NT2/D1 (cell line): ENCODE measurements at regions not wholly inside any gene's neighbourhood (a gene's known extent, or its start where the extent isn't known, plus 50 kb on each side); places are given as distances from the start of the nearest gene placed in this dataset.

ENCODE experiments used
- DNase-seq: peaks from one replicate; pipeline ENCODE4 v3.0.0-alpha.2; 2011; ENCODE audit warnings: low read depth, low spot score
- H3K27me3 ChIP-seq: 2 replicates; pipeline ENCODE4 v1.6.0; 2011; ENCODE audit warnings: mild to moderate bottlenecking; ENCODE audit not compliant: insufficient read length, insufficient read depth
- H3K36me3 ChIP-seq: 2 replicates; pipeline ENCODE4 v1.6.1; 2011; ENCODE audit warnings: mild to moderate bottlenecking, low read length, mixed read lengths; ENCODE audit not compliant: insufficient read depth, insufficient read length
- H3K4me1 ChIP-seq: 2 replicates; pipeline ENCODE4 v1.5.1; 2011; ENCODE audit not compliant: insufficient read depth, insufficient read length
- H3K4me3 ChIP-seq: 2 replicates; pipeline ENCODE4 v1.5.1; 2011; ENCODE audit warnings: low read depth; ENCODE audit not compliant: insufficient read length
- H3K9ac ChIP-seq: 2 replicates; pipeline ENCODE4 v1.6.0; 2011; ENCODE audit warnings: low read depth; ENCODE audit not compliant: insufficient read length
- H3K9me3 ChIP-seq: 2 replicates; pipeline ENCODE4 v1.5.1; 2011; ENCODE audit warnings: mild to moderate bottlenecking, low read length; ENCODE audit not compliant: insufficient read depth
- SUZ12 ChIP-seq: IDR thresholded peaks from 2 replicates; pipeline ENCODE4 v1.6.1; 2011; ENCODE audit not compliant: insufficient read length, insufficient read depth; ENCODE audit errors: extremely low read depth
- YY1 ChIP-seq: IDR thresholded peaks from 2 replicates; pipeline ENCODE4 v1.6.1; 2011; ENCODE audit not compliant: insufficient read length, insufficient read depth
- ZNF274 ChIP-seq: IDR thresholded peaks from 2 replicates; pipeline ENCODE4 v1.6.1; 2011; ENCODE audit warnings: mild to moderate bottlenecking, low read depth, low read length

DNA sequence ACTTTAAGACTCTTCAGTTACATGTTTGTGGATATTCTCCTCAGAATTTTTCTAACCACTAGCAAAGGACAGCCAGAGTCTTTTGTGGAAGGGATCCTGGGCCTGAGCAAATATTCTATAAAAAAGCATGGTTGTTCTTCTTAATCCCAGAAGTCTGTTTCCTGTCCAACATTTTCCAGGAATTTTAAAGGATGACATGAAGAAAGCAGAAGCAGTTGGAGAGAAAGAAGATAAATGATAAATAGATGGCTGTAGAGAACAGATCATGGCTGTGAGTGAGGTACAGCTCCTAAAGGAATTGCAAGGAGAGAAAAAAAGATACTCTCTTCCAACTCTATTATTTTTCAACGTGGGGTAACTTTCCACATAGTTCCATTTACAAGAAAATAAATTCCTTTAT, 91.8 kb upstream of the STEAP4 start:
- H3K9ac ChIP-seq, result no peak overlapping the region
- TF ChIP-seq YY1 (no peak), ZNF274 (no peak), SUZ12 (no peak)
- DNase-seq, result no peak
- H3K9me3 ChIP-seq, result no peaks in the 10 kb centered on the region
- no peaks in the 10 kb centered on the region for H3K27me3 ChIP-seq
- H3K36me3 ChIP-seq, result no peaks in the 10 kb centered on the region
- no peaks in the 10 kb centered on the region for H3K4me1 ChIP-seq
- no peak overlapping the region for H3K4me3 ChIP-seq

DNA sequence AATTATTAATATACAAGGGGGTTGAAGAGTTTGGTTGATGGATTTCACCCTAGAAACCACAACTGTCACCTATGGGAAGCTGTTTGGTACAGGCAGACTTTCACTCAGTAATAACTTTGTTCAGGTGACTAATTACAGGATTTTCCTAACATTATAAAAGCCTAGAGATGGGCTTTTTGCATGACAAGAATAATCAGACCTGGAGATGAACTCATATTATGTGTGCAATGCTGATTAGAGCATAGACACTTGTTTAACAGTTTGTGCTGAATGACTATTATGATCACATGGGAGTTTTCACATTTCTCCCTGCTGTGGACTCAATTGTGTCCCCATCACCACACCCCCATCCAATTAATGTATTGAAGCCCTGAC, 90.2 kb upstream of the STEAP4 start:
- no peaks in the 10 kb centered on the region for H3K27me3 ChIP-seq
- H3K36me3 ChIP-seq, result no peaks in the 10 kb centered on the region
- no peak for TF ChIP-seq YY1
- no peak for TF ChIP-seq ZNF274
- TF ChIP-seq SUZ12, result no peak
- no peaks in the 10 kb centered on the region for H3K9me3 ChIP-seq
- H3K4me1 ChIP-seq, result no peaks in the 10 kb centered on the region
- H3K4me3 ChIP-seq, result no peak overlapping the region
- no peak for DNase-seq
- H3K9ac ChIP-seq, result no peak overlapping the region

DNA sequence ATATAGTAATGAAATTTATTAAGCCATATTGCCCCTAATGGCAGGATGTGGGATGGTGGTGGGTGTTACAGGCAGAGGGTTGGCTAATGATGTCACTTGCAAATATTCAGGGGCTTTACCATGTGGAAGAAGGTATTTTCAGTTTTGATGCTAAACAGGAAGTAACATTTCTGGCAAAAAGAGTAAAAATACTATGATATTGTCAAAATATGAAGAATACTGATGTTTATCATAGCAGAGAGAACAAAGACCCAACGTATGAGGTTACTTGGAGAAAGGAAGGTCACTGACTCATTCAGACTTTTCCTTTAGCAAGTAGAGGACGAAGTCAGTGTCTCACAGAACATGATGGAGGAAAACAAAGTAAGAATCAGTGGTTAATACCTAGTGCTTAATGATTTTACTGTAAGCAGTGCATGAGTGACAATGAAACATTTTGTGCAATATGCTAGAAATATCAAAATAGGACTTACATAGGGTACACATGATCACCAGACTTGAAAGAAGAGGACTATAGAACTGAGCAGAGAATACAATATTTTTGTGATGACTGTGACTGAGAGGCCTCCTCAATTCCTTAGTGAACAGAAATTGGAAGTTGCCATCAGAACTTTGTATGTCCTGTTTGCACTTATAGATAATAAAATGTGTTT, 89.7 kb upstream of the STEAP4 start:
- no peaks in the 10 kb centered on the region for H3K36me3 ChIP-seq
- H3K4me1 ChIP-seq, result no peaks in the 10 kb centered on the region
- no peaks in the 10 kb centered on the region for H3K27me3 ChIP-seq
- no peak for DNase-seq
- H3K9ac ChIP-seq, result no peak overlapping the region
- H3K9me3 ChIP-seq, result no peaks in the 10 kb centered on the region
- no peak overlapping the region for H3K4me3 ChIP-seq
- TF ChIP-seq SUZ12 (no peak), ZNF274 (no peak), YY1 (no peak)

DNA sequence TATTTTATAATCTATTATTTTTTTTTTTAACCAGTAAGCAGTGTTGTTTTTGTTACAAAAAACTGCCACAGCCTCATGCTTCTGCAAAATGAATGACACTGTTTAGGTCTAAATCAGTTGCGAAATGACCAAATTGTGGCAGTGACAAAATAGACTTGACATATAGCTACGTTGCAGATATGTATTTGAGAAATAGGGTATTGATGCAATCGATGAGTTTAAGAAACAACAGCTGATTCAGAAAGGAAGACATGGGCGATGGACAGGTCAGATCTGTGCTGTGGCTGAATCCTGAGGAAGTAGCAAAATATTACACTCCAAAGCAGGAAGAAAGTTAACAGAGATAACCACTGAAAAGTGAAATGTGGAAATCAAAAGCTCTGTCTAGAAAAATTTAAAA, 89.0 kb upstream of the STEAP4 start:
- TF ChIP-seq YY1 (no peak), ZNF274 (no peak)
- Histone ChIP-seq H3K9ac (no peak overlapping the region), H3K4me1 (no peaks in the 10 kb centered on the region), H3K36me3 (no peaks in the 10 kb centered on the region), H3K4me3 (no peak overlapping the region), H3K9me3 (no peaks in the 10 kb centered on the region), H3K27me3 (no peaks in the 10 kb centered on the region)
- no peak for DNase-seq

DNA sequence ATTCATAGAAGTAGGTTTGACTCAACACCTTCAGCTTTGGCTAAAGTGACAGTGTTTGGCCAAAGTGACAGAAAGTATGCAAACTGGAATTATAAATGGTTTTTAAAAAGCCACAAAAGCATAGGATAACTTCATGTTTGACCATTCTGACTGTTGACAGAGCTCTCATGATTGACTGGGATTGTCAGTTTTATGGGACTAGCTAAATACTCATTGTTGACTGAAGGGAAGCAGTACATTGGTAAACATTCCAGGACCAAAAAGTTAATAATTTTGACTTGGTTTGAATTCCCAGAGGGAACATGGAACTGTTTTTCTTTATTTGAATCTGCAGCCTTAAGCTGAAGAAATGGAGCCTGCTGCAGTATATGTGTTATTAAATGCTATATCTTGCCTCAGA, 84.6 kb upstream of the STEAP4 start:
- no peak for TF ChIP-seq SUZ12
- TF ChIP-seq ZNF274, result no peak
- no peak for TF ChIP-seq YY1
- no peaks in the 10 kb centered on the region for H3K4me1 ChIP-seq
- no peak overlapping the region for H3K4me3 ChIP-seq
- no peak overlapping the region for H3K9ac ChIP-seq
- no peaks in the 10 kb centered on the region for H3K36me3 ChIP-seq
- H3K27me3 ChIP-seq, result no peaks in the 10 kb centered on the region
- no peak for DNase-seq
- no peaks in the 10 kb centered on the region for H3K9me3 ChIP-seq

DNA sequence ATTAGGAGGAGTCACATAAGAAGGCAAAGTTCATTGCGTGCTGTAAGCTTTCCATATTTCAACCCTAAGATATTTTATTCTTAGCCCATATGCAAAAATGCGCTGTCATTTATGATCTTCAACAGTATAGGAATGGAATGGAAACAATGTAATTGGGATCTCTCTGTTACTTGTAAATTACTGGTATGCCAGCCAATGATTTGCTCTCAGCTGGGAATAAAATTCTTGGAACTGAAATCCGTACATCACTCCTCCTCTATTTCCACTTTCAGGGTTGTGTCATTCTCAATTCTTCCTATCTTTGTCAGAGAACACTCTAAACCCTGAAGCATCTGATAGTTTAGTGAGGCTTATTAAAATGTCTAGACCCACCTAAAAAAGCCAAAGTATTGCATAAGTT, 80.7 kb upstream of the STEAP4 start:
- Histone ChIP-seq H3K9me3 (no peaks in the 10 kb centered on the region), H3K27me3 (no peaks in the 10 kb centered on the region), H3K4me3 (no peak overlapping the region), H3K9ac (no peak overlapping the region), H3K4me1 (no peaks in the 10 kb centered on the region), H3K36me3 (no peaks in the 10 kb centered on the region)
- DNase-seq, result no peak
- no peak for TF ChIP-seq YY1
- no peak for TF ChIP-seq SUZ12
- no peak for TF ChIP-seq ZNF274

DNA sequence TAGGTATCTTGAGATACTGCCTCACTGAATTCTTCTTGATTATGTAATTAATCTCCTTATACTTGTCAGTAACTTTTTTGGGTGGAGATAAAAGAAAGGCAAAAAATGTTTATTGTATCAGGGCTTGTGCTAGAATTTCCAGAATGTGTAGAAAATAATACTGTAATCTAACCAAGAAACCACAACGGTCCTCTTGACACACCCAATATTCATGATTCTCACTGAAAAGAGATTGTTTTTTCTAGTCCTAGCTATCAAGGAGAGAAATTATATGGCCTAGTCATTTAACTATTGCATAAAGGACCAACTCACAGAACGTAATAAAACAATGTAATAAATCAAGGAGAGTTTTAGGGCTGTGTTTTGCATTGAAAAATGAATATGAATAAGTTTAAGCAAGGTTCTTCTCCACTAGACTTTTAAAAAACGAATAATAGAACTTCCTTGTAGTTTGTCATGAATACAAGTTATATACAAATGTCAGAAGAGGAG, 80.0 kb upstream of the STEAP4 start:
- H3K4me3 ChIP-seq, result no peak overlapping the region
- H3K27me3 ChIP-seq, result no peaks in the 10 kb centered on the region
- no peaks in the 10 kb centered on the region for H3K9me3 ChIP-seq
- DNase-seq, result no peak
- H3K9ac ChIP-seq, result no peak overlapping the region
- H3K36me3 ChIP-seq, result no peaks in the 10 kb centered on the region
- TF ChIP-seq SUZ12 (no peak), YY1 (no peak), ZNF274 (no peak)
- H3K4me1 ChIP-seq, result no peaks in the 10 kb centered on the region

DNA sequence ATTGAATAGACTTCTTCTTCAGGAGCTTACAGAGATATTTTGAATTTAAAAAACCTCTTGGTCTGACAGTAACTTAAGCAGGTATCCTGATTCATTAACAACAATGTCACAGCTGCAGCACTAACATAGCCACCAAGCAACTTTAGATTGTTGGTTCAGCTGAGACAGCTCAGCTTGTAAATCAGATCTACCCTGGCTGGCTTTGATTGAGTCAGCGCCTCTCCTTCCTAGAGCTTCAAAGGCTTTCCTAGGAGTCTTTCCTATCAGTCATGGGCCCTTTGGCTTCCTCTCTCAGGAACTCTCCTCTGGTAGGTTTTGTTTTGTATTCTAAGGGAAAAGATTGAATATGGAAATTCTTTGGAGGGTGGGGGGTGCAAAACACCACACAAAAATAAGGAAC, 70.7 kb upstream of the STEAP4 start:
- H3K36me3 ChIP-seq, result no peaks in the 10 kb centered on the region
- TF ChIP-seq SUZ12 (no peak), YY1 (no peak)
- no peak overlapping the region for H3K4me3 ChIP-seq
- peak; percentile 63 for DNase-seq
- H3K4me1 ChIP-seq, result no peaks in the 10 kb centered on the region
- H3K27me3 ChIP-seq, result no peaks in the 10 kb centered on the region
- H3K9me3 ChIP-seq, result no peaks in the 10 kb centered on the region
- H3K9ac ChIP-seq, result no peak overlapping the region
